CD8-positive, alpha-beta memory T cell (primary cell): ENCODE measurements at regions not wholly inside any gene's neighbourhood (a gene's known extent, or its start where the extent isn't known, plus 50 kb on each side); places are given as distances from the start of the nearest gene placed in this dataset.

Experiments
- CTCF ChIA-PET: fragments of 350-600 bp; sonication (Branson Sonifier 250); formaldehyde crosslinking; loops from one replicate; lab custom pipeline; 2021; ENCODE audit warnings: antibody characterized with exemption; lab: Charles Lee
- POLR2A ChIA-PET: fragments of 350-600 bp; sonication (Branson Sonifier 250); formaldehyde crosslinking; loops from one replicate; lab custom pipeline; 2021; ENCODE audit warnings: antibody characterized with exemption; lab: Charles Lee
- DNase-seq, 5 donors: peaks; one replicate each; pipeline versions ENCODE4 v3.0.0 to v3.0.0-alpha.2; 2020 to 2022; ENCODE audit warnings: mixed read lengths in 1 of 5
- H3K27ac ChIP-seq: one replicate; pipeline ENCODE4 v1.7.0; 2013; ENCODE audit warnings: low read depth, mild to moderate bottlenecking, low read length, moderate library complexity
- H3K27me3 ChIP-seq: 2 replicates; pipeline ENCODE4 v1.7.0; 2013; ENCODE audit warnings: low read length, mild to moderate bottlenecking; ENCODE audit not compliant: insufficient read depth, poor library complexity, severe bottlenecking
- H3K36me3 ChIP-seq: 2 replicates; pipeline ENCODE4 v1.7.0; 2013; ENCODE audit warnings: mild to moderate bottlenecking, low read length, moderate library complexity; ENCODE audit not compliant: insufficient read depth
- H3K4me1 ChIP-seq: 2 replicates; pipeline ENCODE4 v1.7.0; 2013; ENCODE audit warnings: mild to moderate bottlenecking, low read length, moderate library complexity; ENCODE audit not compliant: insufficient read depth
- H3K4me3 ChIP-seq: 2 replicates; pipeline ENCODE4 v1.7.0; 2013; ENCODE audit warnings: mild to moderate bottlenecking, low read length
- H3K9me3 ChIP-seq: 2 replicates; pipeline ENCODE4 v1.7.0; 2013; ENCODE audit warnings: mild to moderate bottlenecking, low read length
- H3K27ac Mint-ChIP-seq, 8 donors: one replicate each; pipeline ENCODE4 v1.8.0; 2020 to 2021; ENCODE audit warnings: mixed read lengths in 8 of 8, mild to moderate bottlenecking in 6 of 8, inconsistent platforms in 3 of 8, moderate library complexity in 3 of 8
- H3K27me3 Mint-ChIP-seq, 2 donors: one replicate each; pipeline ENCODE4 v1.8.0; 2020 to 2021; ENCODE audit warnings: mixed read lengths in 2 of 2, mild to moderate bottlenecking in 1 of 2, moderate library complexity in 1 of 2
- H3K36me3 Mint-ChIP-seq, 3 donors: one replicate each; pipeline ENCODE4 v1.8.0; 2020 to 2021; ENCODE audit warnings: mixed read lengths in 3 of 3, inconsistent platforms in 1 of 3, mild to moderate bottlenecking in 1 of 3
- H3K4me1 Mint-ChIP-seq, 3 donors: one replicate each; pipeline ENCODE4 v1.8.0; 2020 to 2021; ENCODE audit warnings: mixed read lengths in 3 of 3, inconsistent platforms in 1 of 3, mild to moderate bottlenecking in 1 of 3
- H3K4me3 Mint-ChIP-seq, 7 donors: one replicate each; pipeline ENCODE4 v1.8.0; 2020 to 2021; ENCODE audit warnings: mixed read lengths in 7 of 7, mild to moderate bottlenecking in 6 of 7, moderate library complexity in 4 of 7, inconsistent platforms in 2 of 7
- H3K9me3 Mint-ChIP-seq, 5 donors: one replicate each; pipeline ENCODE4 v1.8.0; 2020 to 2022; ENCODE audit warnings: mixed read lengths in 5 of 5, mild to moderate bottlenecking in 3 of 5, moderate library complexity in 2 of 5, inconsistent platforms in 1 of 5

GRCh38 chr22:20637750-20638506 is 130.5 kb downstream of the MED15 start:
- Mint-ChIP-seq H3K4me1 (no peaks in the 10 kb centered on the region), H3K27me3 (peaks cover 0 to 10% of the 10 kb centered on the region in 2 donors), H3K27ac (no peak overlapping the region), H3K9me3 (peaks cover 0 to 4% (median 0%) of the 10 kb centered on the region in 5 donors), H3K36me3 (no peaks in the 10 kb centered on the region), H3K4me3 (no peak overlapping the region)
- no peak overlapping the region for H3K4me3 ChIP-seq
- no peaks in the 10 kb centered on the region for H3K4me1 ChIP-seq
- POLR2A ChIA-PET, result no interaction called here
- H3K36me3 ChIP-seq, result no peaks in the 10 kb centered on the region
- no peaks in the 10 kb centered on the region for H3K9me3 ChIP-seq
- DNase-seq, result no peak
- H3K27ac ChIP-seq, result no peak overlapping the region
- CTCF ChIA-PET, result no interaction called here
- peaks cover 8% of the 10 kb centered on the region for H3K27me3 ChIP-seq

GRCh38 chr22:20638507-20638870 is 131.1 kb downstream of the MED15 start:
- ChIA-PET CTCF (no interaction called here), POLR2A (no interaction called here)
- DNase-seq, result no peak
- peaks cover 0 to 7% of the 10 kb centered on the region in 2 donors for H3K27me3 Mint-ChIP-seq
- no peak overlapping the region for H3K4me3 ChIP-seq
- H3K4me3 Mint-ChIP-seq, result no peak overlapping the region
- H3K36me3 ChIP-seq, result no peaks in the 10 kb centered on the region
- no peaks in the 10 kb centered on the region for H3K4me1 ChIP-seq
- H3K27me3 ChIP-seq, result peaks cover 8% of the 10 kb centered on the region
- no peaks in the 10 kb centered on the region for H3K36me3 Mint-ChIP-seq
- H3K27ac ChIP-seq, result no peak overlapping the region
- no peaks in the 10 kb centered on the region for H3K9me3 ChIP-seq
- H3K9me3 Mint-ChIP-seq, result peaks cover 0 to 4% (median 0%) of the 10 kb centered on the region in 5 donors
- H3K27ac Mint-ChIP-seq, result no peak overlapping the region
- H3K4me1 Mint-ChIP-seq, result no peaks in the 10 kb centered on the region

GRCh38 chr22:20639343-20639742 is 131.9 kb downstream of the MED15 start:
- ChIA-PET CTCF (no interaction called here), POLR2A (no interaction called here)
- Histone ChIP-seq H3K4me1 (no peaks in the 10 kb centered on the region), H3K36me3 (no peaks in the 10 kb centered on the region), H3K9me3 (no peaks in the 10 kb centered on the region), H3K27ac (no peak overlapping the region), H3K4me3 (no peak overlapping the region), H3K27me3 (peaks cover 8% of the 10 kb centered on the region)
- no peaks in the 10 kb centered on the region for H3K4me1 Mint-ChIP-seq
- no peak overlapping the region for H3K27ac Mint-ChIP-seq
- no peak for DNase-seq
- H3K9me3 Mint-ChIP-seq, result peaks cover 0 to 4% (median 0%) of the 10 kb centered on the region in 5 donors
- H3K4me3 Mint-ChIP-seq, result no peak overlapping the region
- no peaks in the 10 kb centered on the region for H3K36me3 Mint-ChIP-seq
- H3K27me3 Mint-ChIP-seq, result peaks cover 0 to 6% of the 10 kb centered on the region in 2 donors

DNA sequence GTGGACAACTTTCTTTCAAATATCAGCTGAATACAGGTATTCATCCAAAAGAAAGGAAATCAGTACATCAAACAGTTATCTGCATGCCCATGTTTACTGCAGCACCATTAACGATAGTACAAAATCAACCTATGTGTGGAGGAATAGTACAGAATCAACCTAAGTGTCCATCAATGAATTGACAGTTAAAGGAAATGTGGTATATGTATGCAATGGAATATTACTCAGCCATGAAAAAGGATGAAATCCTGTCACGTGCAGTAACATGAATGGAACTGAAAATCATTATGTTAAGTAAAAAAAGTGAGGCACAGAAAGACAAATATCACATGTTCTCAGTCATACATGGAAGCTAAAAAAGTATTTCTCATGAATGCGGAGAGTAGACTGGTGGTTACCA is 132.3 kb downstream of the MED15 start:
- CTCF ChIA-PET, result no interaction called here

DNA sequence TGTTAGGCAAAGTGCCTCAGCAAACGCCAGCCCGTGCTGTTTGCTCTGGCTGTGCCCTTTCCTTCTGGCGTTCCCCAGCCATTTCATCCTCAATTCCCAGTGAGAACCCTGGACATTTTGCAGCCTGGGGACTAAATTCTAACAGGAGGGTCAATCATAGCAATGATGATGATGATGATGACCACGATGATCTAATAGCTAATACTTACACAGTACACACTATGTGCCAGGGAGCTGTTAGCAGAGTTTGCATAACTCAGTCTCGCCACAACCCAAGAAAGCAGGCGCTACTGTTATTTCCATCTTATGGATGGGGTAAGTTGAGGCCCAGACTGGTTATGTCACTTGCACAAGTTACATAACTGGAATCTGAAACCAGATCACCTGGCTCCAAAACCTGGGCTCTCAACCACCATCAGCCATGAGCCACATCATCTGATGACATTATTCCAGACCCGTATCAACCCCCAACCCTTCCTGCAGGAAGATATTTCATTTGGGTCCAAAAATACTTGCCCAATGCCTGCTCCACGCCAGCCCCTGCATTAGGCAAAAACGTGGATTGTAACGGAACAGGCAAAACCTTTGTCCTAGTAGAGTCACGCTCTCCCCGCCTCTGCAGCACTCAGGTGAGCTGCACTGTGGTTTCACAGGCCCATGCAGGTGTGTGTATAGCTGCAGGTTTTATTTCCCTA is 132.6 kb upstream of the SERPIND1 start:
- Histone ChIP-seq H3K27me3 (no peaks in the 10 kb centered on the region), H3K9me3 (no peaks in the 10 kb centered on the region), H3K4me1 (no peaks in the 10 kb centered on the region), H3K4me3 (no peak overlapping the region), H3K27ac (no peak overlapping the region), H3K36me3 (no peaks in the 10 kb centered on the region)
- POLR2A ChIA-PET, result no interaction called here
- Mint-ChIP-seq H3K27ac (no peak overlapping the region), H3K36me3 (peaks cover 0 to 3% (median 0%) of the 10 kb centered on the region in 3 donors), H3K4me1 (no peaks in the 10 kb centered on the region), H3K27me3 (peaks cover 3 to 6% of the 10 kb centered on the region in 2 donors), H3K9me3 (peaks cover 0 to 4% (median 0%) of the 10 kb centered on the region in 5 donors), H3K4me3 (no peak overlapping the region)
- CTCF ChIA-PET, result interaction anchor here (1.0 to 1.1 kb wide), 2 partner anchors 8 to 69 kb away, joined by 3 read pairs; no protein-coding TSS in a partner anchor
- no peak for DNase-seq

More for the DNA sequence above, 132.3 kb downstream of the MED15 start:
- H3K27me3 Mint-ChIP-seq, result peaks cover 0 to 6% of the 10 kb centered on the region in 2 donors
- DNase-seq, result no peak
- H3K27ac Mint-ChIP-seq, result no peak overlapping the region
- H3K9me3 Mint-ChIP-seq, result peaks cover 0 to 4% (median 0%) of the 10 kb centered on the region in 5 donors
- POLR2A ChIA-PET, result no interaction called here
- H3K4me3 Mint-ChIP-seq, result no peak overlapping the region
- Histone ChIP-seq H3K27me3 (peaks cover 8% of the 10 kb centered on the region), H3K36me3 (no peaks in the 10 kb centered on the region), H3K9me3 (no peaks in the 10 kb centered on the region), H3K27ac (no peak overlapping the region), H3K4me3 (no peak overlapping the region), H3K4me1 (no peaks in the 10 kb centered on the region)
- no peaks in the 10 kb centered on the region for H3K4me1 Mint-ChIP-seq
- no peaks in the 10 kb centered on the region for H3K36me3 Mint-ChIP-seq

GRCh38 chr22:20641919-20642579 is 131.9 kb upstream of the SERPIND1 start:
- no peak overlapping the region for H3K27ac ChIP-seq
- no peak for DNase-seq
- ChIA-PET POLR2A (no interaction called here), CTCF (interaction anchor here (1.0 to 1.1 kb wide), 2 partner anchors 9 to 70 kb away, joined by 3 read pairs; no protein-coding TSS in a partner anchor)
- peaks cover 0 to 3% (median 0%) of the 10 kb centered on the region in 3 donors for H3K36me3 Mint-ChIP-seq
- H3K4me3 Mint-ChIP-seq, result peak overlapping the region in 1 of 7 donors; percentile 5
- no peak overlapping the region for H3K27ac Mint-ChIP-seq
- no peaks in the 10 kb centered on the region for H3K27me3 ChIP-seq
- peaks cover 0 to 4% (median 0%) of the 10 kb centered on the region in 5 donors for H3K9me3 Mint-ChIP-seq
- no peak overlapping the region for H3K4me3 ChIP-seq
- H3K9me3 ChIP-seq, result no peaks in the 10 kb centered on the region
- no peaks in the 10 kb centered on the region for H3K36me3 ChIP-seq
- H3K4me1 Mint-ChIP-seq, result no peaks in the 10 kb centered on the region
- peaks cover 3 to 6% of the 10 kb centered on the region in 2 donors for H3K27me3 Mint-ChIP-seq
- H3K4me1 ChIP-seq, result no peaks in the 10 kb centered on the region

GRCh38 chr22:20642668-20643179 is 131.2 kb upstream of the SERPIND1 start:
- no peak for DNase-seq
- H3K9me3 ChIP-seq, result no peaks in the 10 kb centered on the region
- no peak overlapping the region for H3K4me3 Mint-ChIP-seq
- no peaks in the 10 kb centered on the region for H3K4me1 Mint-ChIP-seq
- no peaks in the 10 kb centered on the region for H3K36me3 ChIP-seq
- no peaks in the 10 kb centered on the region for H3K27me3 ChIP-seq
- H3K9me3 Mint-ChIP-seq, result peaks cover 0 to 4% (median 0%) of the 10 kb centered on the region in 5 donors
- H3K36me3 Mint-ChIP-seq, result peaks cover 0 to 3% (median 0%) of the 10 kb centered on the region in 3 donors
- H3K27ac ChIP-seq, result no peak overlapping the region
- ChIA-PET POLR2A (no interaction called here), CTCF (interaction anchor here (1.0 kb wide), 1 partner anchor 70 kb away, joined by 3 read pairs; no protein-coding TSS in a partner anchor)
- H3K27me3 Mint-ChIP-seq, result peaks cover 5 to 6% of the 10 kb centered on the region in 2 donors
- no peak overlapping the region for H3K27ac Mint-ChIP-seq
- no peaks in the 10 kb centered on the region for H3K4me1 ChIP-seq
- H3K4me3 ChIP-seq, result no peak overlapping the region
